ENCODE measurements at regions not wholly inside any gene's neighbourhood (a gene's known extent, or its start where the extent isn't known, plus 50 kb on each side); places are given as distances from the start of the nearest gene placed in this dataset.
"Not testable (repeated sequence)": the region's sequence is repeated elsewhere in the genome, so short reads cannot be mapped to it uniquely, and the experiment has no call there.

- TF ChIP-seq CTCF (IDR thresholded peaks at IDR 0.05; ENCODE audit: insufficient read depth, low read length, severe bottlenecking) = no peak
- Histone ChIP-seq H3K4me3 (ENCODE audit: low read depth, low read length) (no peak overlapping the region), H3K36me3 (ENCODE audit: control insufficient read depth, insufficient read depth, low read length) (no peaks in the 10 kb centered on the region), H3K27me3 (ENCODE audit: control insufficient read depth, insufficient read depth, low read length) (no peaks in the 10 kb centered on the region)
- DNase-seq (ENCODE audit: low read depth) (no peak), FAIRE-seq (no peak)
Measured at GRCh38 chr16:77046206-77046605, 144.8 kb upstream of the MON1B start.

DNA sequence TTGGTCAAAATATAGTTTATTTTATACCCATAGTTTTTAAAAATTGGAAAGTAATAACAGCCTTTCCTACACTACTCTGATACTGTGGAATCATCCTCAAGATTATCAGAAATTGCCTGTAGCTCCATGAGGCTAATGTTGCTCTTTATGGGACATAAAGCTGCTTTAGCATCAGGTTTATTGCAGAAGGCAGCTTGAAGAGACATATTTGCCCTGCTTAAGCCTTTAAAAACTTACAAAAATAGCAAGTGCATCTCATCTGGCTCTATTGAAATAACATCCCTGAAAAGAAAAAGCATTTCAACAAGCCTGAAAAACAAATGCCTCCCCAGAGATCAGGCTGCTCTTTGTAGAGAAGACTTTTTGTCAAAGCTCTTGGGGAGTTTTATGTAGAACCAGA, 142.9 kb upstream of the MON1B start:
- Histone ChIP-seq H3K27me3 (ENCODE audit: control insufficient read depth, insufficient read depth, low read length) (no peaks in the 10 kb centered on the region), H3K36me3 (ENCODE audit: control insufficient read depth, insufficient read depth, low read length) (no peaks in the 10 kb centered on the region), H3K4me3 (ENCODE audit: low read depth, low read length) (no peak overlapping the region)
- FAIRE-seq (no peak), DNase-seq (ENCODE audit: low read depth) (no peak)
- TF ChIP-seq CTCF (IDR thresholded peaks at IDR 0.05; ENCODE audit: insufficient read depth, low read length, severe bottlenecking) = no peak

GRCh38 chr16:77049577-77049976, 141.4 kb upstream of the MON1B start:
- Histone ChIP-seq H3K36me3 (ENCODE audit: control insufficient read depth, insufficient read depth, low read length) (no peaks in the 10 kb centered on the region), H3K4me3 (ENCODE audit: low read depth, low read length) (no peak overlapping the region), H3K27me3 (ENCODE audit: control insufficient read depth, insufficient read depth, low read length) (no peaks in the 10 kb centered on the region)
- TF ChIP-seq CTCF (IDR thresholded peaks at IDR 0.05; ENCODE audit: insufficient read depth, low read length, severe bottlenecking) = no peak
- FAIRE-seq (no peak), DNase-seq (ENCODE audit: low read depth) (no peak)

DNA sequence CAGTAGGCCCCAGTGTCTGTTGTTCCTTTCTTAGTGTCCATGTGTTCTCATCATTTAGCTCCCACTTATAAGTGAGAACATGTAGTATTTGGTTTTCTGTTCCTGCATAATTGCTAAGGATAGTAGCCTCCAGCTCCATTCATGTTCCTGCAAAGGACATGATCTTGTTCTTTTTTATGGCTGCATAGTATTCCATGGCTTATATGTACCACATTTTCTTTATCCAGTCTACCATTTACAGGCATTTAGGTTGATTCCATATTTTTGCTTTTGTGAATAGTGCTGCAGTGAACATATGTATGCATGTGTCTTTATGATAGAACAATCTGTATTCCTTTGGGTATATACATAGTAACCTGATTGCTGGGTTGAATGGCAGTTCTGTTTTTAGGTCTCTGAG, 134.4 kb upstream of the MON1B start:
- H3K36me3 ChIP-seq (ENCODE audit: control insufficient read depth, insufficient read depth, low read length); H3K27me3 ChIP-seq (ENCODE audit: control insufficient read depth, insufficient read depth, low read length); H3K4me3 ChIP-seq (ENCODE audit: low read depth, low read length); FAIRE-seq; DNase-seq (ENCODE audit: low read depth): not testable (repeated sequence)

- no peak for TF ChIP-seq CTCF (IDR thresholded peaks at IDR 0.05; ENCODE audit: insufficient read depth, low read length, severe bottlenecking)
- H3K27me3 ChIP-seq (ENCODE audit: control insufficient read depth, insufficient read depth, low read length) = no peaks in the 10 kb centered on the region
- H3K36me3 ChIP-seq (ENCODE audit: control insufficient read depth, insufficient read depth, low read length) = no peaks in the 10 kb centered on the region
- no peak overlapping the region for H3K4me3 ChIP-seq (ENCODE audit: low read depth, low read length)
- DNase-seq (ENCODE audit: low read depth) (no peak), FAIRE-seq (no peak)
Measured at GRCh38 chr16:77057161-77057774, 133.7 kb upstream of the MON1B start.

DNA sequence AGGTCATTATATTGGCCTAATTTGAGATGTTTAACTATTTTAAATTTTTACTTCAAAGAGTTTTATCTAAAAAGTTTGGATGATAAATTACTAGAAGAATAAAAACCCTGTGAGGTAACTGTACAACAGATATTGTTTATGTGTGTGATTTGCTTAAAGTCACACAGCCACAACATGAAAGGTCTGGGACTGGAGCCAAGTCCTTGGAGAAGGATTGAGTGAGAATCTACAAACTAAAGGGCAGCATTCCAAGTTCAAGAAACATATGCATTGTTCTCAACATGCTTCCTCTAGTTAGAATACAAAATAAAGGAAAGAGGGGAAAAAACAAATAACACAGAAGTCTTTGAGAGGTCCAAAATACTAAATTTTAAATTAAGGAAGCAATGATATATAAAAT, 131.5 kb upstream of the MON1B start:
- no peak for TF ChIP-seq CTCF (IDR thresholded peaks at IDR 0.05; ENCODE audit: insufficient read depth, low read length, severe bottlenecking)
- Histone ChIP-seq H3K36me3 (ENCODE audit: control insufficient read depth, insufficient read depth, low read length) (no peaks in the 10 kb centered on the region), H3K27me3 (ENCODE audit: control insufficient read depth, insufficient read depth, low read length) (no peaks in the 10 kb centered on the region), H3K4me3 (ENCODE audit: low read depth, low read length) (no peak overlapping the region)
- DNase-seq (ENCODE audit: low read depth) (no peak), FAIRE-seq (no peak)

Data from bronchial epithelial cell (primary cell).